Hematopoietic multipotent progenitor cell treated with erythropoietin and hydrocortisone succinate and interleukin-3 and kit ligand, for 6 days (in vitro differentiated cells): ENCODE measurements at regions not wholly inside any gene's neighbourhood (a gene's known extent, or its start where the extent isn't known, plus 50 kb on each side); places are given as distances from the start of the nearest gene placed in this dataset.
A peak's percentile ranks its signal among the peaks of the same experiment; 100 is the strongest.
"Not testable (repeated sequence)": the region's sequence is repeated elsewhere in the genome, so short reads cannot be mapped to it uniquely, and the experiment has no call there.

Source experiments
- DNase-seq: peaks from one replicate; pipeline ENCODE4 v3.0.0-alpha.2; 2015

DNA sequence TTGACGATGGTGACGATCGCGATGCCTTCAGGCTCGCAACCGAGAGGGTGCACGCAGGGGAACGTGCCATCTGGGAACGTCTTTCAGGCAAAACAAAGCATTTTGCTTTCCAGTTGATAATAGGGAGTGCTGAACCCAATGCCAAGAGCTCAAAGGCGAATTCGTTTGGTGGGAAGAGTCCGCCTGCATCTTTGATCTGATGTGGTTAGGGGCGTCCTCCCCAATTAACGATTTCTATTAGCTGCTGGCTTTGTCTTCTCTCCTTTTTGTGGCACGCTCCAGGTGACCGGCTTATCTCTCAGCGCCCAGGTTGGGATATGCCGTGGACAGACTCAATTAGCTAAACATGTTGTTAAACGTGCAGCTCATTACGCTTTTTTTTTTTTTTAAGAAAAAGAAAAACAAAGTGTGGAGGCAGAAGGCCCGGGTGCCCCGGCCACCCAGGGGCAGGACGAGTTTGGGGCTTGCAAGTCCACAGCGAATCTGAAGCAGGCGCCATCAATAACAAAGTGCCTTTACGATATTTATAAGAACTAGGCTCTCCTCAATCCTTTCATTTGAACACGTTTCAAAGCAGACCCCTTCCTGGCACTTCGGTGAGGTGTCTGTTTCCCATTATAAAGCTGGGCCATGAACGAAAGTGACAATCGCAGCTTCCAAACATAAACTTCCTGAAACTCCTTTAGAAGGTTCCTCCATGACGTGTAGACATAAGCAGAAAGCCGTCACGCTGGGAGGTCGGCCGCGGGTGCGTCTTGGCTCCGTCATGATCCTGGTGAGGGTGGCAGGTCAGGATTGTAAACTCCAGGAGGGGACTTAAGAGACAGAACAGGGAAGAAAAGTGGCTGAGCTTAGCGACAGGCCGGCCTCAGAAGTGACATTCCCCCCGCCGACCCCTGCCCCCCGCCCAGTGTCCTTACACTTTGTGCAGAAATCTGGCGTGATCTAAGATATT is 155.3 kb downstream of the LAT start:
- not testable (repeated sequence) for DNase-seq

DNA sequence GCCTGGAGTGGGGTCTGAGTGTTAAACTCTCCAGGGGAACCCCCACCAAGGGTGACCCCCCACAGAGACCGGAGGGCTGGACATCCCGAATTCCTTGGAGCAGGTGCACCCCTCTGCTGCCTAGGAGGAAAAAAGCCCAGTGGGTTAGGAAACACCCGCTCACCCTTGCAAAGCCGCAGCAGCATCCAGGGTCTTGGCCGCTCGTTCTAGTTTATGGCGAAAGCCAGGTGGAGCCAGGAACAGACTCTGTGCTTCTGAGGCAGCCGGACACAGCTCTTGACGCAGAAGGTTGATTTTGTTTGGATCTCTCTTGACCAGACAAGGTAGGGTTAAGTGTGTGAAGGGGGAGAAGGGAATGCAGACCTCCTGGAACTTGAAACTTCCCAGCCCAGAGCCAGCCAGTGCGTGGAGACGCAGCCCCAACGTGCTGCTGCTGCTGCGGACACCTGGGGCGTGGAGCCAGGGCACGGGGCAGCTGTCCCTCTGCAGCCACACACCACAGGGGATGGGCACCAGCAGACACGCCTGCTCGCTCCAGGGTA is 154.5 kb downstream of the LAT start:
- no peak for DNase-seq

DNA sequence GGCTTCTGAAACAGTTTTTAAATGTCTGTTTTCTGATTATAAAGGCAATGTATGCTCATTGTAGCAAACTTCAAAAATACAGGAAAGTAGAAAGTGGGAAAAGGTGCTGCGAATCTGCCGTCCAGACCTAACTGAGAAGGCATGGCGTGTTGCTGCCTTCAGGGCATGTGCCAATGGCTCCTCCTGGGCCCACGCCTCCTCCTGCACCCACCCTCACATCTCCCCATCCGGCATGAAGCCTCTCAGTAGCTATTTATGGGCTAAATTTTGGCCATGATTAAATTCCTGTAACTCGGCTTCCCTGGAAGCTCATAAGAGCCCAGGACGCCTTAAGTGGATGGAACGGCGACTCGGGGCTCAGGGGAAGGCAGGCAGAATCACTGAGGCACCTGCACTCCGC is 153.8 kb downstream of the LAT start:
- not testable (repeated sequence) for DNase-seq

DNA sequence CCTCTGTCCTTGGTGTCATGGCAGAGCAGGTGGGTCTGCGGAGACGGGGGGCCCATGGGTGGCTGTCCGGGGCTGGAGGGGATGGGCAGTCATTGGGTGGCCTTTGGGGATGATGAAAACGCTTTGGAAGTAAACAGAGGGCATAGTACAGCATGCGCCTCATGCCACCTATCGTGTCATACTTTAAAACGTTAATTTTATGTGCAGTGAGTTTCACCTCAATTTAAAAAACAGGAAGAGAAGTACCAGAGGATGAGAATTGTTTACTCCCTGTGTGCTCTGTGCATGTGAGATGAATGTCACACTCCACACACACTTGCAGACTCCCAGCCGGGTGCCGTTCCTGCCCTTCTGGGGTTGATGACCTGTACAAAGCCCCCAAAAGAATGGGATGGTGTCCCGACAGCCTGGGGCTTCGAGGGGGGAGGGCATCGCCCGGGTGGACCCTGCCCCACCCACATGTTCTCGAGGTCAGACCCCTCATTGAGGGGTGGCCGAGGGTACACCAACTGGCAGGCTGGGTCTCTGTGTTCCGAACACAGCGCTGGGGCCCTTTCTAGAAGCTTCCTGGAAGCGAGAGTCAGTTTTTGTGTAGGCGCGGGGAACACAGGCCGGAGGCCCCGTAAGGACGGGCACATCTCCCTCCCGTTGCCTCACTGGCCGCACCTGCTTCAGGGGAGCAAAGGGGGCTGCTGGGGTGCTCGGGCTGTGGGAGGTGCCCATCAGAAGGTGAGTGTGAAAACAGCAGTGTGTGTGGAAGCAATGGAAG is 153.2 kb downstream of the LAT start:
- DNase-seq, result not testable (repeated sequence)

DNA sequence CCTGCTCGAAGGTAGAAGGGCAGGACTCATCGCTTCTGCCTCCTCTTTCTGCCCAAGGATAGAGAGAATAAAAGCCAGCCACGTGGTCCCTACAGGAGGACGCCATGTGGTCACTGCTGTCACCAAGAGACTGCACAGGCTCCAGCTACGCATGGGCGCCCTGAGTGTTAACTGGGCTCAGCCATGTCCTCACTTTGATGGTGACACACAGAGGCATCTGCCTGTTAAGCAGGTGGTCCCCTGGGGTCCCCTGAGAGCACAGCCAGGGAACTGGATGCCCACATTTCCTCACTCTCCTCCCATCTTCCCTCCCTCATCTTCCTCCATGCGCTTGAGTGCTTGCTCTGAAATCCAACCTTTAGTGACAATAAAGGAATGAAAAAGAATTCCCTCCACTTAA is 152.6 kb downstream of the LAT start:
- not testable (repeated sequence) for DNase-seq

DNA sequence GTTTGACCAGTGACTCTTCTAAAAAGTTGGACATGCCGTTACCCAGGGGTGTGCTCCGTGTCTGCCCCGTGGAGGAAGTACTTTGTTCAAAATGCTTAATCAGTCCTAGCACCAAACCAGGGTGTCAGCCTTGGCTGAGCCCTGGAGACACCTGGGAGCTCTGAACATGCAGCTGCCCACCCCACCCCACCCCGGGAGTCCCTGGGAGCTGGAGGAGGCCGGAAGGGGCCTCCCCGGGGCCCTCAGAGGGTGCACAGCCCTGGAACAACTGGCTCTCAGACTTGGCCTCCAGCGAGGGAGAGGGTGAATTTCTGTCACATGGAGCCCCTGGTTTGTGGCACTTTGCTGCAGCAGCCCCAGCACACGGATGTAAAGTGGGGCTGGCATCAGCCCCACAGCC is 152.1 kb downstream of the LAT start:
- DNase-seq, result not testable (repeated sequence)

DNA sequence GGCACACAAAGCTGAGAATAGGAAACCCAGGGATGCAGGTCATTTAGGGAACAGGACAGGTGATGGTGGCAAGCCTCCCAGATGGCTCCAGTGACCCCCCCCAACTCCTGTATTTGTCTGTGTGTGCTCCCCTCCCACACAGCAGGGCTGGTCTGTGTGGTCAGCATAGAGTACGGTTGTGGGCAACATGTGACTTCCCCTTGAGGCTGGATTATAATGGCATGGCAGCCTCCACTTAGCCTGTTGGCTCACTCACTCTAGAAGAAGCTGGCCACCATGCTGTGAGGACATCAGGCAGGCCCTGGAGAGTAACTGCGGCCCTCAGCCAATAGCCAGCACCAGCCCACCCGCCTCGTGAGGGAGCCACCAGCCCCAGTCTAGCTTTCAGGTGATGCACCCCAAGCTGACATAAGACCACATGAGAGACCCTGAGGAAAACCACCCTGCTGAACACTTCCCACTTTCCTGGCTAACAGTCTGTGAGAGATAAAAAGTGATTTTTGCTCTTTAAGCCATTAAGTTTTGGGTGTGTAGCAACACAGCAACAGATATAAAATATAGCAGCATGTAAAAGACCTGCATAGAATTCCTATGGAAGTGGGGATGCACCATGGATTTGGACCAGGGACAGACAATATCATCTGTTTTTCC is 151.3 kb downstream of the LAT start:
- not testable (repeated sequence) for DNase-seq

DNA sequence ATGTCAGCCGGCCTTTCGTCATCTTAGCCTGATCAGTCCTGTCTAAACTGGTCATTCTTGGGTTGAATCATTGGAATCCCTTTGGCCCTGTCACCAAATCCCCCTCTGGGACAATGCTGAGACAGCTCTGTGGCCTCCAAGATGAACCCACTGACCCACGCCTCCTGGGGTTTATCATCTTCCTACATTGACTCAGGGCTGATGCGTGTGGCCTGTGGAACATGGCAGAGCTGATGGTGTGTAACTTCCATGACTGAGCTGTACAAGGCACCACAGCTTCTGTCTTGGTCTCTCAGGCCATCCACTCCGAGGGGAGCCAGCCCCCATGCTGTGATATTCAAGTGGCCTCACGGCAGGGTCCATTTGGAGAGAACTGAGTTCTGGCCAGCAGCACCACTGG is 150.2 kb downstream of the LAT start:
- not testable (repeated sequence) for DNase-seq

DNA sequence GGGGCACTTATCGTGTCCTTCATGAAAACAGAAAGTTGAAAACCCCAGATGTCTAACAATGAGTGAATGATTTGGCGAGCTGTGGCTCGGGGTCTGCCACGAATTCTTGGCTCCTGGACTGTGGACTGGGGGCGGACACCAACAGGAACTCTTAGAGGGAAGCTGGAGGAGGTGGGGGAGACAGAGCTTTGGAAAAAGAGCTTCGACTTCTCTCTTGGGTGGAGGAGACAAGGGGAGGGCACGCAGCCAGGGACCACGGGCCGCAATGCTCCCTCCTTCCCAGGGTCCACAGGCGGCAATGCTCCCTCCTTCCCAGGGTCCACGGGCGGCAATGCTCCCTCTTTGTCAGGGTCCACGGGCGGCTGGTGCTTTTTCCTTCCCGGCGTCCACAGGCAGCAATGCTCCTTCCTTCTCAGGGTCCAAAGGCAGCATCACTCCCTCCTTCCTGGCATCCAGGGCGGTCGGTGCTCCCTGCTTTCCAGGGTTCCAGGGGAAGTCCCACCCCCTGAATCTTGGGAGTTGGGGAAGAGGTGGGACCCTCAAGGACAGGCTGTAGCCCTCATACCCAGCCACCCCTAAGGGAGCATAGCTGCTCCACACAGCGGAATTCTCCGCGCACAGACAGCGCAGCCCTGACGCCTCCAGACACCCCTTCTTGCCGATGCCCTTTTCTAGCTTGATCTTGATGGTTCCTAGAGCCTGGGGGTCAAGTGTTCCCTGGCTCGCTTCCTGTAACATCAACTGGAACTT is 149.0 kb downstream of the LAT start:
- DNase-seq, result not testable (repeated sequence)

DNA sequence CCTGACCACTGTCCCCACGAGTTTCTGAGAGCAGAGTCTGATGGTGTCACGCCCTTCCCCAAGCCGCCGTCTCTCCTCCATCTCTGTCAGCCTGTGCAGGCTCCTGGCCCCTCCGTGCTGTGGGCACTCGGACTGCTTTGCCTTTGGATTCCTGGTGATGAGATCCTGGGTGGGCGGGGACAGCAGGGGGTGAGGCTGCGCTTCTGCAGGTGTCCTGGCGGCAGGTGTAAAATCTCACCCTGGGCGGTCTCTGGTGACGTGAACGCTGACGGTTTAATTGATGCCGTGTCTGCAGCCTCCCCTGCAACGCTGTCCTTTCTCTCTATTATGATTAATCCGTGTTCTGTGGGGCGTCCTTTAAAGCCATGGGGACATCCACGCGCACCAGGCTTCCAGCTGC is 148.0 kb downstream of the LAT start:
- DNase-seq, result not testable (repeated sequence)

DNA sequence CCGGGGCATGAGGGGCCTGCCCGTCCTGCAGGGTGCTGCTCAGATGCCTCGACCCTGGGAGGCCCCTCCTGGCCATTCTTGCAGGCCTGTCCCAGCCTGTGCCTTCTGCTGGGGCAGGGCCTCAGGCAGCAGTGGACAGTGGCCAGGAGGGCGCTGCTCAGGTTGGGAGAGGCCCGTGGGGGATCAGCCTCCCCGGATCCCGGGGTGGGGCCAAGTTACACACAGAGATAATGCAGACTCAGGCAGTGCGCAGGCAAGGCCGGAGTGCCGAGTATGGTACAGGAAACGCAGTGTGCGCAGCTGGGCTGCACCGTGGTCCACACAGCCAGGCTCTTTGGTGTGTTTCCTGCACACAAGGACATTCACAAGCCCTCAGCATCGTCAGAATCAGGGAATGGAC is 147.6 kb downstream of the LAT start:
- not testable (repeated sequence) for DNase-seq

DNA sequence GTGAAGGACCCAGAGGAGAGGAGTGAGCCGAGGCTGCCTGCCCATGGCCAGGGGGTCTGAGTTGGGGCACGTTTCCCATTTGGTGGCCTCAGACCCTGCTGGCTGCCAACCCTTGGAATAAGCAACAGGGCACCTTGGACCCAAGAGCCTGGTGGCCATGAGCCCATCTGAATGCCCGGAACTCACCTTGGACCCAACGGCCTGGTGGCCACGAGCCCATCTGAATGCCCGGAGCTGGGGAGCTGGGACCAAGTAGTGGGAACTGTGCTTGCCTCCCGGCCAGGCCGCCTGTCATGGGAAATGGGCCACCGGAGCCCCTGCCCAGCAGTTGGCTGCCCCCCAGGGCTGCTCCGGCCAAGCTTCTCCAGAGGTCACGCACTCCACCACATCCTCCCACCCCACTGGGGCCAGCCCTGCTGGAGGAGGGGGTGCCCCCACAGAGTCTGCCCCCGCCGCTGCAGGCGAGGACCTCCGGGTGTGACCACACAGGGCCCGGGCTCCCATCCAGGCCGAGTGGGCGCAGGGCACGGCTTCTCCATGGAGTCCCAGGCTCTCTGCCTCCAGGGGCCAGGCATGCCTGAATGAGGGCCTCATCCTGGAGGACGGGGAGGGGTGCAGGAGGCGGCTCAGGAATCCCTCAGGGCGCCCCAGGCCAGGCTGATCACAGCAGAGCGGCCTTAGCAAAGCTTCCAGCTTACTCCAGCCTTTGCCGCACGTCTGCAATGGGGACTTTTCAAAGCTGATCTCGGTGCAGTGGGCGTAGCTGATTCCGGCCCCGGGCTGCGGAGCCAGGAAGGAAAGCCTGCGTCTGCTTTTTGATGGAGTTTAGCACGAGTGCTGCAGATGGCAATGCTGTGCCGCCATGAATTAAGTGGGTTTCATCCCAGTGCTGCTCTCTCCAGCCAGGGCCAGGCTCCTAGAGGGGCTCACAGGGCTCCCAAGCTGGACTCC is 146.3 kb downstream of the LAT start:
- not testable (repeated sequence) for DNase-seq

DNA sequence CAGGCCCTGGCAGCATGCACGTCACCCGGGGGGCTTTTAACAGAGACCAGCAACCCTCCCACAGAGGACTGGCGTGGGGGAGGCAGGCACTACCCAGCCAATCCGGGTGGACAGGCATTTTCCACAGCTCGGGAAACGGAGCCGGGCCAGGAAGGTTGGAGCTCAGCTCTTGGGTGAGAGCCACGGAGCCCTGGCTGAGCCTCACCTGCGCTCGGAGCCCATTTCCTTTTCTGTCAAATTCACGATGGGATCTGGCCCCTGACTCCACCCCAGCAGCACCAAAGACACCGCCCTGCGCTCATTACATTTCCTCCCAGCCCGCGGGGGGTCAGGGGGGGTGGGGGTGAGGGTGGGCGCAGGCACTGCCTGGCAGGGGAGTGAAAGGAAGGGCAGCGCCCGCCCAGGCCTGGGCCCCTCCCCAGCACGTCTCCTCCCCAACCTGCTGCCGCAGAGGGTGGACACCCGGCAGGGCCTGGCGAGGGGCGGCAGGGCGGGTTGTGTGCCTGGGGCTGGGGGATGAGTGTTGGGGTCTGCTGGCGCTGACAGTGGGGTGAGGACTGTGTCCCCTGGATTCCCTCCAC is 145.4 kb downstream of the LAT start:
- DNase-seq, result not testable (repeated sequence)

DNA sequence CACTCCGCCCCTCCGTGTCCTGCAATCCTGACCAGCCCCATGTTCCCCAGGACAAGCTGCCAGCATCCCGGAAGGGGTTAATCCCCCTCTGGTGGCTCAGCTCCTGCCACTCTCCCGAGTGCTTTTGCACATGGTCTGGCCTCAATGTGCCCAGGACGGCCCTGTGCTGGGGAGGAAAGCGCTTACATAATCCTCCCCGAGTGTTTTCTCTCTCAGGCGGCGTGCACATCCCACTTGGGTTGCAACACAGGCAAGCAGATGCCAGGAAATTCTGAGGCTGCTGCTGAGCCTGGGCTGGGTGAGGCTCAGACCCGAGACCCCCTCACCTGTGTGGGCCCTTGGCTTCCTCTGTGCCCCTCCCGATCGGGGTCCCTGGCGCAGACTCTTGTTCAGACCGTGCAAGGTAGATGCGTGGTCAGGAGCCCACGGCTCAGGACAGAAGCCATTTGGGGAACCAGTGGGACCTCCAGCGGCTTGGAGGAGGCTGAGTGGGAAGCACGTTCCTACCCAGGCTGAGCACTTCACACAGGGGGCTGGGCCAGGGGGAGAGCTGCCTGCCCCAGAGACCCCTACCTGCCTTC is 144.7 kb downstream of the LAT start:
- DNase-seq, result not testable (repeated sequence)

DNA sequence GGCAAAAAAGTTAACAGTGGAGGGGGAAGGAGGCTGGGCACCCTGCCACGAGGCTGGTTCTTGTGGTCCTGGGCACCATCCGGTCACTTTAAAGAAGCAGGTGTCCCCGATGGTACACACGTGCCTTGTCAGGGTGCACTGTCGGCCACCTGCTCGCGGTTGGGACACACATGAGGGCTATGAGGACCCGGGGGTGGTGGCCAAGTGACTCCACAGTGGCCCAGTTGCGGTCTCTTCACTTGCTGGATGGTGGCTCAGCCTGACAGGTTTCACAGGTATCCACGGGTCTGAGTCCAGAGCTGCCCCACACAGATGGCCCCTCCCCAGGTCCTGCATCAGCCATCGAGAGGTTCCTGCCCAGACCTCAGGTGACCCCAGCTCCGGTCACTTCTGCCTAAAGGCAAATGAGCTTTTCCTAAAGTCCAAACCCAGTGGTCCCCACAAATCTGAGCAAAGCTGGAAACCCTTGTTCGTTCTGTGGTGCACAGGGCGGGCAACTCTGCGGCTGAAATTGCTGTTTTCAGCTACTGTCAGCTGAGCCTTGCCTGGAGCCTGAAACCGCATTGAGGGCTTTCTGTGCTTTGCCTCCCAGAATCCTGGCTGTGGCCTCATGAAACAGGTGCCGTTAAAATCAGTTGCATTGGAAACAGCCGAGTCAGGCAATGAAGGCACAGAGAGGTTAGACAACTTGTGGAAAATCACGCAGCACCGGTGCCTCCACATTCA is 144.0 kb downstream of the LAT start:
- DNase-seq, result not testable (repeated sequence)

DNA sequence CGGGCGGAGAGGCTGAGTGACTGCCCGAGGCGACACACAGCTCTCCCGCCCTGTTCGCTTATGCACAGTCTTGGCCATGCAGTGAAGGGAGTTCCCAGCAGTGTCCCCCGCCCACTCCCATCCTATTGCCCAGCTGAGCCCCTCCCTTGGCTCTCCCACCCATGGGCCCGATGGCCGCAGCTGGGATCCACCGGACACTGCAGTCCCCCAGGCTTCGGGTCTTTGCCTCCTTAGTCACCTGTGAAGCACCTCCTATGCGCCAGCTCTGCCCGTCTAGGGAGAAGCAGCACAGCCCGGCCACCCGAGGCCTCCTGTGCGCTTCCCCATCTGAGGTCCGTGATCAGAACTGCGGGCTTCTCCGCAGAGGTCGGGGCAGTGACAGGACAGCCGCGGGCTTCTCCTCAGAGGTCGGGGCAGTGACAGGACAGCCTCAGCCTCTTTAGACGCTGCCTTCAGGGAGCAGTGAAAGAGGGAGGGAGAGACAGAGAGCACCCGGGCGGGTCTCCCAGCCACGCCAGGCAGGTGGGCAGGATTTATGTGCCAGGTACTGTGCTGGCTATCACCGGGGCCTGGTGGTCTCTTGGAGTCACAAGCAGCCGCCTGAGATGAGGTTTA is 143.1 kb downstream of the LAT start:
- not testable (repeated sequence) for DNase-seq

DNA sequence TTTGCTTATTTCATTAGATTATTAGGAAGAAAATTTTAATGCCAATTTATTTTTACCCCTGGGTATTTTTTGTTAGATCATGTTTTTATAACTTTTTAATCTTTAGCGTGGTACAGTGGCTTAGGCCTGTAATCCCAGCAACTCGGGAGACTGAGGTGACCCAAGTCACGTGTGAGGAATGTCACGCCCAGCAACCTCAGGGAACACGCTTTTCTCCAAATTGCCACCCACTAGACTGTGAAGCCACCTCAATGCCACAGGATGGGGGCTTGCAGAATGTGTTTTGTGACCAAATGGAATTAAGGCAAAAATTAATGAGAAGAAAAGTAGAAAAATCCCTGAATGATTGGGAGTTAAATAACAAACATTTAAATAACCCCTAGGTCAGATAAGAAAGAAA is 141.8 kb downstream of the LAT start:
- DNase-seq, result no peak

DNA sequence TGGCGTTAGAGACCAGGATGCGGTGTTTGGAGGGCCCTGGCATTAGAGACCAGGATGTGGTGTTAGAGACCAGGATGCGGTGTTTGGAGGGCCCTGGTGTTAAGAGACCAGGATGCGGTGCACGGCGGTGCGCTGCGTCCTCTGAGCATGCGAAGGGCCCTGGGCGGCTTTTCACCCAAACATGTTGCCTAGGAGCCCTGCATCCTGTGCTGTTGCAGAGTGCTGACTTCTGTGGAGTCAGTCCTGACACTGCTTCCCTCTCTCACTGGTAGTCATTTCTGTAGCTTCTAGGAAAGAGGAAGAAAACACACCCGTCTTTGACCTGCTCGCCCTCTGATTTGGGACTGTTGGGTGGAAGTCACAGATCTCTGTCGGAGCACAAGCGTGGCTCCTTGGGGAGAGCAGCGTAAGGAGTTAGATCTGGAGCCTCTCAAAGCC is 141.2 kb downstream of the LAT start:
- peak; percentile 58 for DNase-seq

DNA sequence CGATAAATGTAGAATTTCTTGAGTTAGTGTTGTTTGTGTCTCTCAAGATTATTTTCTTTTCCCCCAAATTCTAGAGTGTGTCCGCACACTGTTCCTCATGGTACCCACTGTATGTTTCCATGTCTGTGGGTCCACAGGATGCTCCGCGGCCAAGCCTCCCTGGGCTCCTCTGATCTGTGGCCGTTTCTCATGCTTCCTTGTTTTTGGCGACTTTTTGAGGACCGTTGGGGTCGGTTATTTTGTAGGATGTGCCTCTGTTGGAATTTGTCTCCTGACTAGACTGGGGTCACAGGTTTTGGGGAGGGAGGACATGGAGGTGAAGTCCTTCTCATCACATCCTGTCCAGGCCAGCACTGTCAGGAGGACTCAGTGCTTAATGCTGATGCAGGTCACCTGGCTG is 140.0 kb downstream of the LAT start:
- DNase-seq, result no peak
